HepG2 (cell line): ENCODE measurements at regions not wholly inside any gene's neighbourhood (a gene's known extent, or its start where the extent isn't known, plus 50 kb on each side); places are given as distances from the start of the nearest gene placed in this dataset.

Source experiments
- HNRNPLL ChIP-seq: fragments of 200-400 bp; formaldehyde crosslinking; IDR thresholded peaks from 2 replicates; pipeline ENCODE4 v1.6.1; 2017; ENCODE audit warnings: mild to moderate bottlenecking, low read depth, low read length; ENCODE audit not compliant: poor library complexity, severe bottlenecking
- KDM1A ChIP-seq: IDR thresholded peaks from 2 replicates; pipeline ENCODE4 v1.6.1; 2016; ENCODE audit warnings: missing compliant biosample characterization
- NFYB ChIP-seq: sonication (generic); formaldehyde crosslinking; IDR thresholded peaks from 2 replicates; pipeline ENCODE4 v1.4.0; 2020; ENCODE audit warnings: missing genetic modification reagents
- ZNF772 ChIP-seq: sonication (generic); formaldehyde crosslinking; IDR thresholded peaks from 2 replicates; pipeline ENCODE4 v1.5.0; 2020; ENCODE audit warnings: mild to moderate bottlenecking, missing genetic modification reagents
- ZZZ3 ChIP-seq: sonication (generic); formaldehyde crosslinking; IDR thresholded peaks from 2 replicates; pipeline ENCODE4 v1.4.0; 2020; ENCODE audit warnings: missing genetic modification reagents, mild to moderate bottlenecking, borderline replicate concordance
- TF ChIP-seq, protein P1 (sequence below): sonication (generic); formaldehyde crosslinking; IDR thresholded peaks from 2 replicates; pipeline ENCODE4 v1.8.1; 2023; ENCODE audit warnings: mild to moderate bottlenecking, missing genetic modification reagents
- TF ChIP-seq, protein P2 (sequence below): sonication (generic); formaldehyde crosslinking; IDR thresholded peaks from 2 replicates; pipeline ENCODE4 v1.5.0; 2020; ENCODE audit warnings: mild to moderate bottlenecking, missing genetic modification reagents, moderate library complexity
- TF ChIP-seq, protein P3 (sequence below): sonication (generic); formaldehyde crosslinking; IDR thresholded peaks from 2 replicates; pipeline ENCODE4 v1.5.0; 2020; ENCODE audit warnings: missing genetic modification reagents
- TF ChIP-seq, protein P4 (sequence below): sonication (generic); formaldehyde crosslinking; IDR thresholded peaks from 2 replicates; pipeline ENCODE4 v1.4.0; 2020; ENCODE audit warnings: missing genetic modification reagents

DNA sequence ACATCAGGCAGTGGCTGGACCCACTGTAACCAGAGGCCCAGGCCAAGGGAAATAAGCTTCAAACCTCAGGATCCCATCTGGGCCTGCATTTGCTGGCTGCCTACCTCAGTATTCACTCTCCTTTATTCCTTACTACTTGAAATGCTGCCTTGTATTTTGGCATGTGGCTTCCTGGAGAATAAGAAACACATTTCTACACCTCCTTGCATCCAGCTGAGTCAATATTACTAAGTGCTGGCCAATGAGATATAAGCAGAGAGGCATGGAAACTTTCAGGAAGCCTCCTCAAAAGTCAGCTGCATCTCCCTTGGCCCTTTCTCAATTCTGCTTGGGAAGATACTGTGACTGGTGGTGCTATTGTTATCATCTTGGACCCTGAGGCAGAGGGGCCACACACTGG is 59.8 kb upstream of the RELL1 start:
- TF ChIP-seq HNRNPLL = no peak
- TF ChIP-seq, protein P1, sequence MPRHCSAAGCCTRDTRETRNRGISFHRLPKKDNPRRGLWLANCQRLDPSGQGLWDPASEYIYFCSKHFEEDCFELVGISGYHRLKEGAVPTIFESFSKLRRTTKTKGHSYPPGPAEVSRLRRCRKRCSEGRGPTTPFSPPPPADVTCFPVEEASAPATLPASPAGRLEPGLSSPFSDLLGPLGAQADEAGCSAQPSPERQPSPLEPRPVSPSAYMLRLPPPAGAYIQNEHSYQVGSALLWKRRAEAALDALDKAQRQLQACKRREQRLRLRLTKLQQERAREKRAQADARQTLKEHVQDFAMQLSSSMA (CRISPR knock-in tag) = no peak
- TF ChIP-seq, protein P2, sequence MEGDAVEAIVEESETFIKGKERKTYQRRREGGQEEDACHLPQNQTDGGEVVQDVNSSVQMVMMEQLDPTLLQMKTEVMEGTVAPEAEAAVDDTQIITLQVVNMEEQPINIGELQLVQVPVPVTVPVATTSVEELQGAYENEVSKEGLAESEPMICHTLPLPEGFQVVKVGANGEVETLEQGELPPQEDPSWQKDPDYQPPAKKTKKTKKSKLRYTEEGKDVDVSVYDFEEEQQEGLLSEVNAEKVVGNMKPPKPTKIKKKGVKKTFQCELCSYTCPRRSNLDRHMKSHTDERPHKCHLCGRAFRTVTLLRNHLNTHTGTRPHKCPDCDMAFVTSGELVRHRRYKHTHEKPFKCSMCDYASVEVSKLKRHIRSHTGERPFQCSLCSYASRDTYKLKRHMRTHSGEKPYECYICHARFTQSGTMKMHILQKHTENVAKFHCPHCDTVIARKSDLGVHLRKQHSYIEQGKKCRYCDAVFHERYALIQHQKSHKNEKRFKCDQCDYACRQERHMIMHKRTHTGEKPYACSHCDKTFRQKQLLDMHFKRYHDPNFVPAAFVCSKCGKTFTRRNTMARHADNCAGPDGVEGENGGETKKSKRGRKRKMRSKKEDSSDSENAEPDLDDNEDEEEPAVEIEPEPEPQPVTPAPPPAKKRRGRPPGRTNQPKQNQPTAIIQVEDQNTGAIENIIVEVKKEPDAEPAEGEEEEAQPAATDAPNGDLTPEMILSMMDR = no peak
- TF ChIP-seq, protein P3, sequence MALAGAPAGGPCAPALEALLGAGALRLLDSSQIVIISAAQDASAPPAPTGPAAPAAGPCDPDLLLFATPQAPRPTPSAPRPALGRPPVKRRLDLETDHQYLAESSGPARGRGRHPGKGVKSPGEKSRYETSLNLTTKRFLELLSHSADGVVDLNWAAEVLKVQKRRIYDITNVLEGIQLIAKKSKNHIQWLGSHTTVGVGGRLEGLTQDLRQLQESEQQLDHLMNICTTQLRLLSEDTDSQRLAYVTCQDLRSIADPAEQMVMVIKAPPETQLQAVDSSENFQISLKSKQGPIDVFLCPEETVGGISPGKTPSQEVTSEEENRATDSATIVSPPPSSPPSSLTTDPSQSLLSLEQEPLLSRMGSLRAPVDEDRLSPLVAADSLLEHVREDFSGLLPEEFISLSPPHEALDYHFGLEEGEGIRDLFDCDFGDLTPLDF (CRISPR knock-in tag) = no peak
- TF ChIP-seq ZZZ3 (CRISPR knock-in tag) = no peak
- TF ChIP-seq, protein P4, sequence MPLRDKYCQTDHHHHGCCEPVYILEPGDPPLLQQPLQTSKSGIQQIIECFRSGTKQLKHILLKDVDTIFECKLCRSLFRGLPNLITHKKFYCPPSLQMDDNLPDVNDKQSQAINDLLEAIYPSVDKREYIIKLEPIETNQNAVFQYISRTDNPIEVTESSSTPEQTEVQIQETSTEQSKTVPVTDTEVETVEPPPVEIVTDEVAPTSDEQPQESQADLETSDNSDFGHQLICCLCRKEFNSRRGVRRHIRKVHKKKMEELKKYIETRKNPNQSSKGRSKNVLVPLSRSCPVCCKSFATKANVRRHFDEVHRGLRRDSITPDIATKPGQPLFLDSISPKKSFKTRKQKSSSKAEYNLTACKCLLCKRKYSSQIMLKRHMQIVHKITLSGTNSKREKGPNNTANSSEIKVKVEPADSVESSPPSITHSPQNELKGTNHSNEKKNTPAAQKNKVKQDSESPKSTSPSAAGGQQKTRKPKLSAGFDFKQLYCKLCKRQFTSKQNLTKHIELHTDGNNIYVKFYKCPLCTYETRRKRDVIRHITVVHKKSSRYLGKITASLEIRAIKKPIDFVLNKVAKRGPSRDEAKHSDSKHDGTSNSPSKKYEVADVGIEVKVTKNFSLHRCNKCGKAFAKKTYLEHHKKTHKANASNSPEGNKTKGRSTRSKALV (CRISPR knock-in tag) = no peak
- no peak for TF ChIP-seq NFYB
- no peak for TF ChIP-seq ZNF772 (CRISPR knock-in tag)
- TF ChIP-seq KDM1A (CRISPR knock-in tag) = no peak
